Fibroblast of the aortic adventitia (primary cell): ENCODE measurements at regions not wholly inside any gene's neighbourhood (a gene's known extent, or its start where the extent isn't known, plus 50 kb on each side); places are given as distances from the start of the nearest gene placed in this dataset.
"Not testable (repeated sequence)": the region's sequence is repeated elsewhere in the genome, so short reads cannot be mapped to it uniquely, and the experiment has no call there.

Source experiments
- DNase-seq: peaks from one replicate; pipeline ENCODE4 v3.0.0-alpha.2; 2010; ENCODE audit warnings: low read depth
- H3K4me3 ChIP-seq: 2 replicates; pipeline ENCODE4 v1.5.1; 2011; ENCODE audit warnings: low read depth, mild to moderate bottlenecking, control low read depth, low read length, moderate library complexity
- CTCF ChIP-seq: IDR thresholded peaks from 2 replicates; pipeline ENCODE4 v1.5.1; 2011; ENCODE audit warnings: mild to moderate bottlenecking, low read length, control low read depth, inconsistent platforms; ENCODE audit not compliant: insufficient read depth

GRCh38 chr2:146561996-146562395 lies 1282.8 kb upstream of the ACVR2A start:
- no peak overlapping the region for H3K4me3 ChIP-seq
- no peak for DNase-seq
- no peak for TF ChIP-seq CTCF

GRCh38 chr2:146547236-146547635 lies 1297.6 kb upstream of the ACVR2A start:
- H3K4me3 ChIP-seq: no peak overlapping the region
- no peak for TF ChIP-seq CTCF
- DNase-seq: no peak

GRCh38 chr2:146544701-146545100 lies 1300.1 kb upstream of the ACVR2A start:
- DNase-seq: no peak
- no peak for TF ChIP-seq CTCF
- H3K4me3 ChIP-seq: no peak overlapping the region

GRCh38 chr2:146541896-146542295 lies 1302.9 kb upstream of the ACVR2A start:
- TF ChIP-seq CTCF: no peak

GRCh38 chr2:146540271-146540932 lies 1304.4 kb upstream of the ACVR2A start:
- no peak for DNase-seq
- H3K4me3 ChIP-seq: no peak overlapping the region
- TF ChIP-seq CTCF: no peak

More at GRCh38 chr2:146541896-146542295, 1302.9 kb upstream of the ACVR2A start:
- no peak overlapping the region for H3K4me3 ChIP-seq
- DNase-seq: no peak

- H3K4me3 ChIP-seq, DNase-seq: not testable (repeated sequence)
Measured at GRCh38 chr2:146539739-146540138, 1305.1 kb upstream of the ACVR2A start.

GRCh38 chr2:146537477-146537876 lies 1307.4 kb upstream of the ACVR2A start:
- TF ChIP-seq CTCF: no peak
- no peak for DNase-seq
- no peak overlapping the region for H3K4me3 ChIP-seq
